K562 (cell line): ENCODE measurements at regions not wholly inside any gene's neighbourhood (a gene's known extent, or its start where the extent isn't known, plus 50 kb on each side); places are given as distances from the start of the nearest gene placed in this dataset.

Experiments
- FOXP4 ChIP-seq: sonication (generic); formaldehyde crosslinking; IDR thresholded peaks from 2 replicates; pipeline ENCODE4 v1.8.0; 2022; ENCODE audit warnings: mild to moderate bottlenecking, missing genetic modification reagents, borderline replicate concordance
- HIVEP1 ChIP-seq: fragments of 250-450 bp; sonication (Bioruptor Pico); IDR thresholded peaks from 2 replicates; pipeline ENCODE4 v1.4.0; 2020; ENCODE audit warnings: mild to moderate bottlenecking
- ID3 ChIP-seq, 2 experiments: fragments of 250-450 bp in 1 of 2; fragments of 450-650 bp in 1 of 2; sonication (Bioruptor Pico) in 1 of 2; IDR thresholded peaks; 2 replicates each; pipeline versions ENCODE4 v1.6.1 to v1.8.0; 2016 to 2021; ENCODE audit warnings: mild to moderate bottlenecking in 2 of 2, moderate library complexity in 2 of 2, missing compliant biosample characterization in 1 of 2, missing genetic modification characterization in 1 of 2
- KHSRP ChIP-seq: fragments of 450-650 bp; IDR thresholded peaks from 2 replicates; pipeline ENCODE4 v1.6.1; 2017
- MAFF ChIP-seq: IDR thresholded peaks from 2 replicates; pipeline ENCODE4 v1.6.1; 2012; ENCODE audit warnings: low read length, improper control_type of control experiment
- NFE2 ChIP-seq: IDR thresholded peaks from 2 replicates; pipeline ENCODE4 v1.6.1; 2014; ENCODE audit warnings: antibody characterized with exemption, low read depth
- NFIC ChIP-seq: fragments of 450-650 bp; IDR thresholded peaks from 2 replicates; pipeline ENCODE4 v1.6.1; 2017; ENCODE audit warnings: mild to moderate bottlenecking, inconsistent platforms
- NRF1 ChIP-seq, 2 experiments: fragments of 450-650 bp; IDR thresholded peaks in 1 of 2; conservative IDR thresholded peaks in 1 of 2; 2 replicates each; pipeline ENCODE4 v1.6.1; 2014; ENCODE audit warnings: mild to moderate bottlenecking in 2 of 2
- RB1 ChIP-seq: fragments of 450-650 bp; IDR thresholded peaks from 2 replicates; pipeline ENCODE4 v1.6.1; 2017; ENCODE audit warnings: low read depth, mild to moderate bottlenecking
- RBBP5 ChIP-seq: fragments of 200-600 bp; sonication (generic); IDR thresholded peaks from 2 replicates; pipeline ENCODE4 v1.6.1; 2012; ENCODE audit warnings: borderline replicate concordance, mild to moderate bottlenecking, low read length, control low read depth, inconsistent platforms; ENCODE audit not compliant: insufficient read depth, poor library complexity, severe bottlenecking
- STAG1 ChIP-seq: sonication (generic); formaldehyde crosslinking; IDR thresholded peaks from 2 replicates; pipeline ENCODE4 v1.5.0; 2020; ENCODE audit warnings: missing genetic modification reagents, borderline replicate concordance
- SUPT5H ChIP-seq: fragments of 450-650 bp; IDR thresholded peaks from 2 replicates; pipeline ENCODE4 v1.6.1; 2016
- ZNF140 ChIP-seq: fragments of 250-450 bp; sonication (Bioruptor Pico); IDR thresholded peaks from 2 replicates; pipeline ENCODE4 v1.8.0; 2021; ENCODE audit warnings: moderate library complexity, mild to moderate bottlenecking, inconsistent platforms
- TF ChIP-seq, protein P1 (sequence below): fragments of 450-650 bp; formaldehyde crosslinking; IDR thresholded peaks from 2 replicates; pipeline ENCODE4 v1.4.0; 2022; ENCODE audit warnings: missing genetic modification characterization
- TF ChIP-seq, protein P2 (sequence below), 2 experiments: fragments of 450-650 bp; formaldehyde crosslinking in 1 of 2; IDR thresholded peaks; 2 replicates each; pipeline versions ENCODE4 v1.4.0 to v1.6.1; 2014 to 2020; ENCODE audit warnings: mild to moderate bottlenecking in 2 of 2, borderline replicate concordance in 1 of 2, low read depth in 1 of 2

DNA sequence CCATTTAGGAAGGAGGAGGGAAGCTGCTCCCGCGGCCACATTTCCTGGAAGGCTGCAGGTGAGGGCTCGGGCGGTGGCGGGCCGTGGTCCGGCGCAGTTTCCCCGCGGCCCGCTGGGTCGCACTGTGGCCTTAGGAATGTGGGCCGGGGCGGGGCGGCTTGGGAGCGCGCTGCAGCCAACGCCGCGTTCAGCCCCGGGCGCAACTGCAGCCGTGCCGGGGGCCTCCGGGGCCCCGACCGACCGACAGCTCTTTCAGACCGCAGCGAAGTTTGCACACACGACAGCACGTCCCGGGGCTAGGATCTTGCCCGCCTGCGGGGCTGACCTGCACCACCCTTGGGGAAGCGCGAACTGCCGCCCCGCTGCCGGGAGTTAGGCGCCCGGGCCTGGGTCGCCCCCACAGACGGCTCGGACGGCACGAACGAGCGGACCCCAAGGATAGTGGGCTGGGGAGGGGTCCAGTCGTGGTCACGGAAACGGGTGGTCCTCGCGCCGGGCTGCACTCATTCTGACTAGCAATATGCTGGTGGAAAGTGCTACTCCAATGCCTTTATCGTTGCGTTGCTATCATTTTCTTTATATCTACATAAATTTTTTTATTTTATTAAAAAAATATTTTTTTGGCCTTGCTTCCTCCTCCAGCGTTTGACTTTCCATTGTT is 69.9 kb upstream of the DLX2 start (continued):
- TF ChIP-seq STAG1 (peak; percentile 79; the same call in 1 of the 2 replicates), KHSRP (no peak), RB1 (peak; percentile 95), RBBP5 (no peak), HIVEP1 (CRISPR knock-in tag) (no peak), FOXP4 (CRISPR knock-in tag) (no peak), NFE2 (no peak), NFIC (no peak), MAFF (no peak), ID3 (CRISPR knock-in tag; IDR thresholded peaks at IDR 0.05) (no peak), ID3 (tag; IDR thresholded peaks at IDR 0.05) (0 out of 2 replicates have a peak, but pooled peaks have one; percentile 41), NRF1 (conservative IDR thresholded peaks at IDR 0.05 in 1 of 2, IDR thresholded peaks at IDR 0.05 in 1 of 2) (peak; percentile 32 to 35; a peak in 2 of 4 replicates), ZNF140 (CRISPR knock-in tag) (no peak), SUPT5H (no peak)
- TF ChIP-seq, protein P1, sequence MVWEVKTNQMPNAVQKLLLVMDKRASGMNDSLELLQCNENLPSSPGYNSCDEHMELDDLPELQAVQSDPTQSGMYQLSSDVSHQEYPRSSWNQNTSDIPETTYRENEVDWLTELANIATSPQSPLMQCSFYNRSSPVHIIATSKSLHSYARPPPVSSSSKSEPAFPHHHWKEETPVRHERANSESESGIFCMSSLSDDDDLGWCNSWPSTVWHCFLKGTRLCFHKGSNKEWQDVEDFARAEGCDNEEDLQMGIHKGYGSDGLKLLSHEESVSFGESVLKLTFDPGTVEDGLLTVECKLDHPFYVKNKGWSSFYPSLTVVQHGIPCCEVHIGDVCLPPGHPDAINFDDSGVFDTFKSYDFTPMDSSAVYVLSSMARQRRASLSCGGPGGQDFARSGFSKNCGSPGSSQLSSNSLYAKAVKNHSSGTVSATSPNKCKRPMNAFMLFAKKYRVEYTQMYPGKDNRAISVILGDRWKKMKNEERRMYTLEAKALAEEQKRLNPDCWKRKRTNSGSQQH: no peak
- TF ChIP-seq, protein P2, sequence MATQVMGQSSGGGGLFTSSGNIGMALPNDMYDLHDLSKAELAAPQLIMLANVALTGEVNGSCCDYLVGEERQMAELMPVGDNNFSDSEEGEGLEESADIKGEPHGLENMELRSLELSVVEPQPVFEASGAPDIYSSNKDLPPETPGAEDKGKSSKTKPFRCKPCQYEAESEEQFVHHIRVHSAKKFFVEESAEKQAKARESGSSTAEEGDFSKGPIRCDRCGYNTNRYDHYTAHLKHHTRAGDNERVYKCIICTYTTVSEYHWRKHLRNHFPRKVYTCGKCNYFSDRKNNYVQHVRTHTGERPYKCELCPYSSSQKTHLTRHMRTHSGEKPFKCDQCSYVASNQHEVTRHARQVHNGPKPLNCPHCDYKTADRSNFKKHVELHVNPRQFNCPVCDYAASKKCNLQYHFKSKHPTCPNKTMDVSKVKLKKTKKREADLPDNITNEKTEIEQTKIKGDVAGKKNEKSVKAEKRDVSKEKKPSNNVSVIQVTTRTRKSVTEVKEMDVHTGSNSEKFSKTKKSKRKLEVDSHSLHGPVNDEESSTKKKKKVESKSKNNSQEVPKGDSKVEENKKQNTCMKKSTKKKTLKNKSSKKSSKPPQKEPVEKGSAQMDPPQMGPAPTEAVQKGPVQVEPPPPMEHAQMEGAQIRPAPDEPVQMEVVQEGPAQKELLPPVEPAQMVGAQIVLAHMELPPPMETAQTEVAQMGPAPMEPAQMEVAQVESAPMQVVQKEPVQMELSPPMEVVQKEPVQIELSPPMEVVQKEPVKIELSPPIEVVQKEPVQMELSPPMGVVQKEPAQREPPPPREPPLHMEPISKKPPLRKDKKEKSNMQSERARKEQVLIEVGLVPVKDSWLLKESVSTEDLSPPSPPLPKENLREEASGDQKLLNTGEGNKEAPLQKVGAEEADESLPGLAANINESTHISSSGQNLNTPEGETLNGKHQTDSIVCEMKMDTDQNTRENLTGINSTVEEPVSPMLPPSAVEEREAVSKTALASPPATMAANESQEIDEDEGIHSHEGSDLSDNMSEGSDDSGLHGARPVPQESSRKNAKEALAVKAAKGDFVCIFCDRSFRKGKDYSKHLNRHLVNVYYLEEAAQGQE (IDR thresholded peaks at IDR 0.05; ENCODE audit: borderline replicate concordance): peak; percentile 84
- TF ChIP-seq, protein P2 (CRISPR knock-in tag; IDR thresholded peaks at IDR 0.05; ENCODE audit: low read depth): no peak
